Adipocyte (in vitro differentiated cells): ENCODE measurements at regions not wholly inside any gene's neighbourhood (a gene's known extent, or its start where the extent isn't known, plus 50 kb on each side); places are given as distances from the start of the nearest gene placed in this dataset.

Experiments
- DNase-seq: peaks from one replicate; pipeline ENCODE4 v3.0.0-alpha.2; 2015; ENCODE audit warnings: low read depth
- H3K27me3 ChIP-seq: replicated peaks from 2 replicates; pipeline ENCODE4 v1.7.0; 2013; ENCODE audit warnings: mild to moderate bottlenecking, low read length, moderate library complexity; ENCODE audit not compliant: control insufficient read depth, insufficient read depth
- H3K36me3 ChIP-seq: 2 replicates; pipeline ENCODE4 v1.7.0; 2013; ENCODE audit warnings: low read length, mild to moderate bottlenecking, moderate library complexity; ENCODE audit not compliant: control insufficient read depth, insufficient read depth, severe bottlenecking
- H3K4me1 ChIP-seq: 2 replicates; pipeline ENCODE4 v1.7.0; 2013; ENCODE audit warnings: mild to moderate bottlenecking, low read length, moderate library complexity; ENCODE audit not compliant: control insufficient read depth, insufficient read depth
- H3K4me3 ChIP-seq: 2 replicates; pipeline ENCODE4 v1.7.0; 2013; ENCODE audit warnings: mild to moderate bottlenecking, low read length, moderate library complexity
- H3K9ac ChIP-seq: 2 replicates; pipeline ENCODE4 v1.7.0; 2013; ENCODE audit warnings: mild to moderate bottlenecking, low read length, moderate library complexity
- H3K9me3 ChIP-seq: 2 replicates; pipeline ENCODE4 v1.7.0; 2013; ENCODE audit warnings: mild to moderate bottlenecking, low read length, moderate library complexity; ENCODE audit not compliant: control insufficient read depth

DNA sequence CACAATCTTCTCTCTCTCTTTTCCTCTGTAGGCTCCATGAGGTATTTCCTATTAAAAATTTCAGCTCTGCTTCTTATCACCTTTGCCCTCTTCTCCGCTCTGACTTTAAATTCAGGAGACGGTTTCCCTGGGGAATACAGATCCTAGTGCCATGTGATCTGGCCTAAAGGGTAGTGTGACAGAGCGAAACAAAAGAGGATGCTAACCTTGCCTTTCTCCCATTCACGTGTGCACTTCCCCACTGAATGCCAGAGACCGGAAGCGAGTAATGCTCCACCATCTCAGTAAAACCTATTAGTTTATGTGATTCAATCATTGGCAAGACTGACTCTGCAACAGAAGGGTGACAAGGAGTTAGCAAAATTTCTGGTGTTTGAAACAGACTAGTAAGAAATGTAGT, 358.3 kb downstream of the ZNF521 start:
- Histone ChIP-seq H3K4me3 (no peak overlapping the region), H3K9ac (no peak overlapping the region), H3K4me1 (peaks cover 21% of the 10 kb centered on the region), H3K9me3 (no peaks in the 10 kb centered on the region), H3K36me3 (no peaks in the 10 kb centered on the region), H3K27me3 (no peaks in the 10 kb centered on the region)
- no peak for DNase-seq

DNA sequence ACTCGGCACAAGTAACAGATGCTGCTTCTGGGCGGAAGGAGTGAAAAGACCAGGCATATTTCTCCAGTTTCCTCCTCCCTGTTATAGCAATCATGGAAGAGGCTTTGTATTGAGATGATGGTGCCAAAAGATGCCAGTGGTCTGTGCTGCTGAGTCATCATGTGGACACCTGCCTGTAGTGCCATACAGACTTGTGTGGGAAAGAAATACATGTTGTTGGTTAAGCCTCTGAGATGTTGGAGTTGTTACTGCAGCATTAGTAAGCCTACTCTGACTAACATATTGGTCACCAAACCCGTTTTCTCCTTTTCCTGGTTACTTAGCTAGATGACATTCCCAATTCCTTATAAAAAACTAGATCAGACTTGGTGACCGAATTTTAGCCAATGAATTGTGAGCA, 356.9 kb downstream of the ZNF521 start:
- no peak for DNase-seq
- no peak overlapping the region for H3K9ac ChIP-seq
- H3K36me3 ChIP-seq, result no peaks in the 10 kb centered on the region
- H3K4me1 ChIP-seq, result peaks cover 18% of the 10 kb centered on the region
- H3K27me3 ChIP-seq, result no peaks in the 10 kb centered on the region
- H3K9me3 ChIP-seq, result peaks cover 9% of the 10 kb centered on the region
- no peak overlapping the region for H3K4me3 ChIP-seq

DNA sequence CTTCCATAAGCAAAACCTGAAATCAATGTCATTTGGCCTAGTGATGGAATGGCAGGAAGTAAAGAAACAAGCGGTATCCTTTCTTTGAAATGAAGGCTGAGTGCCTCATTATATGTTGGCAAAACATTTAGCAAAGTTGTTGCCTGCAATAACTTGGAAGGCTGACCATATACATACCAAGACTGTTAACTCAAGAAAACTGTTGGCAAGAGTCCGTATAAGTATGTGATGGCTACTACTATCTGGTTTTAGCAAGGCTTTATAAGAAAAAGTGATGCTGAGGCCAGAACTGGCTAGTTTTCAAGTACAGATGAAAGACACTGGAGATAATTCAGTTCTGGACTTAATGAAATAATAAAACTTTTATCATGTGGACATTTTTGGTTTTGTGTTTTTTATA, 356.2 kb downstream of the ZNF521 start:
- no peak overlapping the region for H3K4me3 ChIP-seq
- H3K4me1 ChIP-seq, result peaks cover 11% of the 10 kb centered on the region
- H3K9me3 ChIP-seq, result peaks cover 9% of the 10 kb centered on the region
- H3K9ac ChIP-seq, result no peak overlapping the region
- no peaks in the 10 kb centered on the region for H3K27me3 ChIP-seq
- H3K36me3 ChIP-seq, result no peaks in the 10 kb centered on the region
- peak; percentile 46 for DNase-seq

DNA sequence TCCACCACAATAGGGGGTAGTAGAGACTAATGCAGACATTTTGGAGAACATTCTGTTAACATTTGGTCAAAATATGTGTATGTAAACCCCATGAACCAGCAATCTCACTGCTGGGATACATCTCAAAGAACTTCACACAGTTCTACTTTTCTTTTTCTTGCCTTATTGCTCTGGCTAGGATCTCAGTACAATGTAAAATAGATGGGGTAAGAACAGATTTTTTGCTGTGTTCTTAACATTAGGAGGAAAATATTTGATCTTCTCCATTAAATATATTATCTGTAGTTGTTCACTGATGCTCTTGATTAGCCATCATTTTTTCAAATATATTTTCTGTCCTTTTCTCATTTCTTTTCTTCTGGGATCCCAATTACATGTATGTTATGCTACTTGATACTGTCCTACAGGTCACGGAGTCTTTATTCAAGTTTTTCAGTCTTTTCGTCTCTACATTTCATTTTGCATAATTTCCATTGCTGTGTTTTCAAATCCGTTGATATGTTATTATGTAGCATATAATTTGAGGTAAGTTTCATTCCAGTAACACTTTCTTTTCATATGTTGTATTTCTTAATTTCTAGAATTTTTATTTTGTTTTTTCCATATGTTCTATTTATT, 352.2 kb downstream of the ZNF521 start:
- Histone ChIP-seq H3K4me1 (no peaks in the 10 kb centered on the region), H3K27me3 (no peaks in the 10 kb centered on the region), H3K4me3 (no peak overlapping the region), H3K9ac (no peak overlapping the region), H3K9me3 (peaks cover 9% of the 10 kb centered on the region), H3K36me3 (no peaks in the 10 kb centered on the region)
- no peak for DNase-seq

DNA sequence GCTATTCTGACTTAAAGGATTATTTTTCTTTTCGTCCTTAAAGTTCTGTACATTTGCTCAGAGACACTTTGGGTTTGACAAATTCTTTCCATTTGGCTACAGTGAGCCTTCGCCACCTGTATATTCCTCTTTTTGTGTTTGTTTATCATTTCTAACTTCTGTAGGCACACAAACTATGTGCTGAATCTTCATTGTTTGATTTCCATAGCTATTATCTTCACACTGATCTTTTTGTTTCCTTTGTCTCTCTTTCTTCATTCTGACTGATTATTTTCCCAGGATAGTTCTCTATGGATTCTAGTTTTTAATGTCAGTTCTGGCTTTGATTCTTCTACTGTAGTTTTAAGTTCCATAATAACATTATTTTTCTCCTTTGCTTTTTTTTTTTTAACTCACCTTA, 350.2 kb downstream of the ZNF521 start:
- no peak for DNase-seq
- peaks cover 9% of the 10 kb centered on the region for H3K9me3 ChIP-seq
- H3K4me1 ChIP-seq, result peaks cover 8% of the 10 kb centered on the region
- H3K9ac ChIP-seq, result no peak overlapping the region
- no peaks in the 10 kb centered on the region for H3K36me3 ChIP-seq
- H3K4me3 ChIP-seq, result no peak overlapping the region
- no peaks in the 10 kb centered on the region for H3K27me3 ChIP-seq

DNA sequence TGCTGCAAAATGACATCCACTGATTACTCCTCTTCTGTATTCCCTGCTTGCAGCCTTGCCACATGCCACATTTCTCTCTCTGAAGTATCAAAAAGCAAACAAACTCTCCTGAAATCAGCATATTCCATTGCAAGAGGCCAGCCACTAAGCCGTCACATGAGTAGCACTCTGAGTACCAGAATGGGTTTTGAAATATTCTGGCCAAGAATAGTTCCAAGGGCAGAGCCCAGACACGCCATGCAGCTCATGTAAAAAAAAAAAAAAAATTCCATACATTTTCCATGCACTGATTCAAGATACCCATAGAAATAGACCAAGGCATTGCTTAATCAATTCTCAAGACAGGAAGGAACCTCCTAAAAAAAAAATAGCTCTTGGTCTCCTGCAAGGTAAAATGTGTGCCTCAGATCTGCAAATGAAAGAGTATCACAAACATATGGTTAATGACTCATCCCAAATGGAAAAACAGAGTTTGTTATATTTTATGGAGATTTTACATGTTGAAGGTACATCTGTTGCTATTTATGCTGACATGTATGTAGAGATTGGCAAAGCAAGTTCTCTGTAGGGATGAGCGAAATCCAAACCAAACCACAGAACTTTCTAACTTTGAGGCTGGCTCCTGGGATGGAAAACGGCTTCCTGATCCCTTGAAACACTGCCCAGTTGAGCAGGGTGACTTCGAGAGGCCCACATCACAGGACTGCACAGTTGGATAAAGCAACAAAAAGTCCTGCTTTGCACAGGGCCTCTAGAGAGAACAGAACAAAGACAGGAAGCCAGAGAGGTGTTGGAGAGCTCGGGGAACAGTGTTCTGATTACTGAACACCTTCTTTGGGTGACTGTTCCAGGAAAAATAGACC, 346.2 kb downstream of the ZNF521 start:
- no peak overlapping the region for H3K9ac ChIP-seq
- peak; percentile 90 for DNase-seq

DNA sequence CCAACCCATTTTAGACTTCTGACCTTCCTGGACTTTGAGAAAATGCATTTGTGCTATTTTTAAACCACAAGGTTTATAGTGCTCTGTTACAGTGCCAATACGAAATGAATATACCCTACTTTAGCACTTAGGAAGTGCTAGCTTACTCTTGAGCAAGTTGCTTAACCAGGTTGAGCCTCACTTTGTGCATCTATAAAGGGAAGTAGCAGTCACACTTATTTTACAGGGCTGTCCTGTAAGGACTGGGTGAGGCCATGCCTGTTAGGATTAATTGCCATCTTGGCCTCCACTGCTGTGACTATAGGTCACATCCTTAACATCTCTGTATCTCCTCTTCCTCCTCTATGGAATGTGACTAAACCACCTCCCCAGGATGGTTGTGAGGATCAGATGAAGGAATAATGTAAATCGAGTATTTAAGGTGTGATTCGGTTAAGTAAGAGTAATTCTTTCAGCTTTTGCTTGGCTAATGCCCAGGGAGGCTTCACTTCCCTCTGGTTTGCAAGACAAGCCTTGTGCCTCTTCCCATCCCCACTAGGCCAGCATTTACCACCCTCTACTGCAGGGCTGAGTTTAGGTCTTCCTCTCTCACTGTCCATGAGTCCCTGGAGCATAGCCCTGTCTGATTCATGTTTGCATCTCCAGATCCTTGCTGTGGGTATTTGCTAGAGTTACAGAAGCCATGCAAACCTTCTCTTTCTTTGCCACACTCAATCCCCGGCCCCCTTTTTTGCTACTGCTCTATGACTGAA, 341.2 kb downstream of the ZNF521 start:
- Histone ChIP-seq H3K9ac (no peak overlapping the region), H3K27me3 (no peaks in the 10 kb centered on the region), H3K36me3 (no peaks in the 10 kb centered on the region), H3K9me3 (peaks cover 3% of the 10 kb centered on the region), H3K4me3 (no peak overlapping the region), H3K4me1 (peaks cover 10% of the 10 kb centered on the region)
- DNase-seq, result no peak

More for the DNA sequence above, 346.2 kb downstream of the ZNF521 start:
- Histone ChIP-seq H3K4me1 (peaks cover 8% of the 10 kb centered on the region), H3K9me3 (no peaks in the 10 kb centered on the region), H3K36me3 (no peaks in the 10 kb centered on the region), H3K27me3 (no peaks in the 10 kb centered on the region), H3K4me3 (no peak overlapping the region)
